NCI-H1694 treated with DMSO at 0.1 percent for 48 hours (cell line): ENCODE measurements at regions not wholly inside any gene's neighbourhood (a gene's known extent, or its start where the extent isn't known, plus 50 kb on each side); places are given as distances from the start of the nearest gene placed in this dataset.

ENCODE experiments used
- DNase-seq: peaks from one replicate; lab custom pipeline; 2025; lab: John Stamatoyannopoulos, UW

GRCh38 chr16:5850632-5851392 is 753.2 kb upstream of the EEF2KMT start:
- no peak for DNase-seq

DNA sequence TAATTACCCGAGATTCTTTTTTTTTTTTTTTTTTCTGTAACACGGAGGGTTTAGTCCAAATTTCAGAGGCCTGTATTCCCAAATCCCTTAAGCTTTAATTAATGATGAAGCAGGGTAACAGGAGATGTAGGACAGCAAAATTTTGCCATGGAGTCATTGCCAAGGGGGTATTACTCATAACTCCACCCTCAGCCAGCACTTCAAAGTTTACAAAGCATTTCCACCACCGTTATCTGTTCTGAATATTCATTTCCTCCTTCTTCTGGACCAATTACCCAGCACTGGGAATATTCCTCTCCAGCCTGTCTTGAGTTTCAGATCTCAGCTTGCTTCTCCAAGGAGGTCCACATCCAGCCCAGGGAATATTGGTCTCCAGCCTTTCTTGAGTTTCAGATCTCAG is 747.5 kb upstream of the EEF2KMT start:
- DNase-seq, result no peak

DNA sequence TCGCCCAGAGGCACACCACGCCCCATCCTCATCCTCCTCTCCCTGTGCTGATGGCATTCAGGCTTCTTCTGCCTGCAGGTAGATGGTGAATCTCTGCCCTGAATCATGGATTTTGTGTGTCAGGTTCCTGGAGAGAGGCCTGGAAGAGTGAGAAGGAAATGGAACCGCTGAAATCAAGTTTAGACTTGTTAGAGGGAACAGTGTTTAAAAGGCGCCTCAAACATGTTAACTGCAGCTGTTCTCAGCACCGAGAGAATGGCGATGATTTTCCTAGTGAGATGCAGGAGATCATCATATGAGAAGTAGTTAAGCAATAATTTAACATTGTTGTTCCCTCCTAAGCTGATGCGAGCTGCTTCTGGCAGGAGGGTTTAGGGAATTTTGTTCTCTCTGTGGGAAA is 744.4 kb upstream of the EEF2KMT start:
- no peak for DNase-seq

DNA sequence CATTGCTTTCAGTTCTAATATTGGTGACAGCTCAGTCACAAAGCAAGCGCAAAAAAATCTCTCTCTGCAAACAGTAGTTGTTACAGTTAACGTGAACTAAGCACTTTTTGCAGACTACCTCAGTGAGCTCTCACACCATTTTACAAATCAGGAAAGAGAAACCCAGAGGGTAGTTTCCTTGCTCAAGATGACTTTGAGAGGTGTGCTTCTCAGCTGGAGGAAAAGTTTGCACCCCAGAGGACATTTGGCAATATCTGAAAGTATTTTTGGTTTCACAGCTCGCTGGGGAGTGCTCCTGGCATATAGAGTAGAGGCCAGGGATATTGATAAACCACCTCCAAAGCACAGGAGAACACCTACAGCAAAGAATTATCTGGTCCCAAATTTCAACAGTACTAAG is 741.1 kb upstream of the EEF2KMT start:
- no peak for DNase-seq

- no peak for DNase-seq
Observed at GRCh38 chr16:5838071-5838470, 740.5 kb upstream of the EEF2KMT start.

DNA sequence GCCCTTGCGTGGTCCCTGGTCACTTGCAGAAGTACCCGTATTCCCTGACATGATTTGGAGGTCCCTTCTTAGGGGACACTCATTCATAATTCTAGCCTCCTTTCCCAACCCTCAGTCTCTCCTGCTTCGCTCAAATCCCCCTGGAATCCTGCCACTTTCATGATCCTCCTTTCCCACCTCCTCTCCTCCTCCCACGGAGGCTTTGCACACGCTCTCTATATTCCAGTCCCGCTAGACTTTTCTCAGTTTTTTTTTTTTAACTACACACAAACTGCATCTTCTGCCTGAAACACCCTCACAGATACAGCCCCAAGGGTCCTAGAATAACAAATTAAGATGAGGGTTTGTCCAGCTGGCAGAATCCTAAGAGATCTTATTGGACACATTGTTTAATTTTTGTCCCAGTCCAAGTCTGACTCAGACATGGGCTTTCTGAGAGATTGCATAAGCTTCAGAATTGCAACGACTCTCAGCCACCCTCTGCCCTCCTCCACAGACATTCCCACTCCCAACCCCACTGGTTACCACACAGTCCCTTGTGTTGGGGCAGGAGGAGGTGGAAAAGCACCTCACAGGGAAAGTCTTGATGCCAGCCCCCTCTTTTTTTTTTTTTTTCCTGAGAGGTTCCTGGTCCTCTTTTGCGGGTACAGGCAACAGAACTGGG is 739.5 kb upstream of the EEF2KMT start:
- DNase-seq, result no peak

- DNase-seq, result no peak
Observed at GRCh38 chr16:5835876-5836275, 738.3 kb upstream of the EEF2KMT start.

GRCh38 chr16:5826332-5826731 is 728.7 kb upstream of the EEF2KMT start:
- no peak for DNase-seq

GRCh38 chr16:5820472-5820871 is 722.9 kb upstream of the EEF2KMT start:
- DNase-seq, result no peak

GRCh38 chr16:5815570-5816237 is 718.1 kb upstream of the EEF2KMT start:
- DNase-seq, result no peak

GRCh38 chr16:5801396-5801795 is 703.8 kb upstream of the EEF2KMT start:
- no peak for DNase-seq

DNA sequence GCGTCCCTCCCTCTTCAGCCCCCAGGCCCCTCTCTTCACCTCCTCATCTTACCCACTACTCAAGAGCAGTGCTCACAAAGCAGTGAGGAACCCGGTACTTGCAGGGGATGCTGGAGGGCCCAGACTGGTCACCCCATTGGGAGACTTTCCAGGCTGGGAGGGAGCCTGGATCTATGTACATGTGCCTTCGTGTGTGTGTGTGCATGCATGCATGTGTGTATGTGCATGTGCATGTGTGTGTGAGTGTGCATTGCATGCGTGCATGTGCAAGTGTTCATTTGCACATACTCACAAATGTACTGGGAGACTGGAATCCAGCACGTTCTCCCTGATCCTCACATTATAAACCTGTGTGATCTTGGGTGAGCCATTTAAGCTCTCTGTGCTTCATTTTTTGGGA is 696.0 kb upstream of the EEF2KMT start:
- no peak for DNase-seq

DNA sequence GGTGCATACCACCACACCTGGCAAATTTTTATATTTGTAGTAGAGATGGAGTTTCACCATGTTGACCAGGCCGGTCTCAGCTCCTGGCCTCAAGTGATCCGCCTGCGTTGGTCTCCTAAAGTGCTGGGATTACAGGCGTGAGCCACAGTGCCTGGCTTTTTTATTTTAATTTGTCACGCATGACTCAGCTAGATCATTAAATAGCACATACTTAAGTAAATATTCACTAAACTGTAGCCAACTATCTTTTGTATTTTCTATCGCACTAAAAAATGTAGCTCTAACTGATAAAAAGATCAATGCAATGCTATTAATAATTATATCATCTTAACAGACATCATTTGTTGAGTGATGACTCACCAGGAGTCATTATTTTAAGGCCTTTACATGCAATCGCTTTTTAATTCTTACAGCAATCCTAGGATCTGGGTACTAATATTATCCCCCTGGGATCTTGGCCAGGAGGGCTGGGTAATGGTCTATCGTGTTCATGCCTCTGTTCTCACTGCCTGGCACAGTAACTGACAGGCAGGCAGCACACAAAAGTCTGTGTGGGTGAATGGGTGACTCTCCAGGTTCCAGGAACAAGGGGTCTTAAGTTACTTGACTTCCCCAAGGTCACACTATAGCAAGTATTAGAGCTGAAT is 693.5 kb upstream of the EEF2KMT start:
- DNase-seq, result no peak

DNA sequence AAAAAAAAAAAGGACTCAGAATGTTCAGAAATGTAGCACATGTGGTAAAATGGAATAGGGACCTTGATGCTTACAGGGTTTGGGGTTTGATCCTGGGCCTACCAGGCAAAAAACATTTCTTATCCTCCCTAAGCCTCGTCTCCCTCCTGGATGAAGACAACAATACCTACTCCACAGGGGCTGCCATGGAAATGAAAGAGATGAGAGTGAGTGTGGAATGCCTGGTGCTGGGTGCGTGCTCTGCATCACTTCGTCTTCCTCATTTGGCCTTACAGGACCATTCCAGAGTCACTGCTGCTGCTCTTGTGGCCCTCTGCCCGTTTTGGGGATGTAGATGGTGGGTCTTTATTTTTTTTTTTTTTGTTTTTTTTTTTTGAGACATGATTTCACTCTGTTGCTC is 692.9 kb upstream of the EEF2KMT start:
- DNase-seq, result no peak

DNA sequence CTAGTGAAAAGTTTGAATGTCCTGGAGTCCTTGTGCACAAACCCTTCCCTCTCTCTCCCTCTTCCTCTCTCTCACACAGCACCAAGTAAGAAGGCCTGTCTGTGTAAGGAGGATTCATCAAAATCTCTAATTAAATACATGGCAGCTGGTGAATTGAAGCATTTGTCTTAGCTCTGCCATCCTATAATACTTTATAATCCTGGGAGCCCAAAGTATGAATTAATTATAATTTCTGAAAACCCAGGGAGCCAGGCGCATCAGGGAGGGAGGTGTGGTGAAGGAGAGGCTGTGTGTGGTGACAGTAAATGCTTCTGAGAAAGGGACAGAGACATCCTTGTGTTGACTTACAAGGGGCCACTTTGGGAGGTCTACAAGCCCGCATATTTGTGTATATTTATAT is 691.4 kb upstream of the EEF2KMT start:
- no peak for DNase-seq

DNA sequence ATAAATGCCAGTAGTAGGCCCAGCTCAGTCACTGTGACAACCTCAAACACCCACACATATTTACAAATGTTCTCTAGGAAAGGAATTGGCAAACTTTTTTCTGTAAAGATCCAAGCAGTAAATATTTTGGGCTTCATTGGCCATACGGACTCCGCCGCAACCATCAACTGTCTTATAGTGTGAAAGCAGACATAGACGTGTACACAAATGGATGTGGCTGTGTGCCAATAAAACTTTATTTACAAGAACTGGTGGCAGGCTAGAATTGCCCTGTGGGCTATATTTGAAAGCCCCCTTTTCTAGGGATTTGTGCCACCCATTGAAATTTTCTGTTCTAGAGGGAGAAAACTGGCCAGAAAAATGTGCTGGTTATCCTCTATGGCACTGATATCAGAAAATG is 683.8 kb upstream of the EEF2KMT start:
- DNase-seq, result no peak

DNA sequence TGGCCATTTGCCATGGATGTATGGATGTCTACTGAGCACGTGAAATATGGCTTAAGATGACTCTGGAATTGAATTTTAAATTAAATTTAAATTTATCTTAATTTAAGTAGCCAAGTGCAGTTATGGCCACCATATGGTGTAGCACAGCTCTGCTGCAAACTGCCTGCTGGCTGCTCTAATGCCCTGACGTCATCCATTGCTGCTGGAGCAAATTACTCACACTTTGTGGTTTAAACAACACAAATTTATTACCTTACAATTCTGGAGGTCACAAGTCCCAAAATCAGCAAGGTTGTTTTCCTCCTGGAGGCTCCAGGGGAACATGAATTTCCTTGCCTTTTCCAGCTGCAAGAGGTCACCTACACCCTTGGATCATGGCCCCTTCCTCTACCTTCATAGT is 679.3 kb upstream of the EEF2KMT start:
- DNase-seq, result no peak

- DNase-seq, result no peak
Observed at GRCh38 chr16:5775916-5776315, 678.3 kb upstream of the EEF2KMT start.

DNA sequence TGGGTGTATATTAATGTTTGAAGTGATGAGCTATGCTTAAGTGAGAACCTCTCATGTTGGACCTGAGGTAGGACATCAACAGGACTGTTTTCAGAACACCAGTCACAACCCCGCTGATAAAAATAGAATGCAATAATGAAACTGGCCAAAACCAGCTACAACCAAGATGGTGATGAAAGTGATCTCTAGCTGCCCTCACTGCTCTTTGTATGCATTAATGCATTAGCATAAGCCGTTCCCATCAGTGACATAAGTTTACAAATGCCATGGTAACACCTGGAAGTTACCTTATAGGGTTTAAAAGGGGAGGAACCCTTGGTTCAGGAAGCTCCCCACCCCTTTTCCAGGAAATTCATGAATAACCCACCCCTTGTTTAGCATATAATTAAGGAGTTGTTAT is 672.5 kb upstream of the EEF2KMT start:
- DNase-seq, result no peak

DNA sequence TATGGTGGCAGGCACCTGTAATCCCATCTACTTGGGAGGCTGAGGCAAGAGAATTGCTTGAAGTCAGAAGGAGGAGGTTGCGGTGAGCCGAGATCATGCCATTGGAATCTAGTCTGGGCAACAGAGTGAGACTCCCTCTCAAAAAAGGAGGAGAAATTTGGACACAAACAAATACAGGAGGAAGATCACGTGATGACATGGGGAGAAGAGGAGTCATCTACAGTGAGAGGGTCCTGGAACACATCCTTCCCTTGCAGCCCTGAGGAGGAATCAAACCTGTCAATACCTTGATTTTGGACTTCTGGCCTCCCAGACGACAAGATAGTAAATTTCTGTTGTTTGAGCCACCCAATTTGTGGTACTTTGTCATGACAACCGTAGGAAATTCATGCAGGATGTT is 671.9 kb upstream of the EEF2KMT start:
- no peak for DNase-seq

DNA sequence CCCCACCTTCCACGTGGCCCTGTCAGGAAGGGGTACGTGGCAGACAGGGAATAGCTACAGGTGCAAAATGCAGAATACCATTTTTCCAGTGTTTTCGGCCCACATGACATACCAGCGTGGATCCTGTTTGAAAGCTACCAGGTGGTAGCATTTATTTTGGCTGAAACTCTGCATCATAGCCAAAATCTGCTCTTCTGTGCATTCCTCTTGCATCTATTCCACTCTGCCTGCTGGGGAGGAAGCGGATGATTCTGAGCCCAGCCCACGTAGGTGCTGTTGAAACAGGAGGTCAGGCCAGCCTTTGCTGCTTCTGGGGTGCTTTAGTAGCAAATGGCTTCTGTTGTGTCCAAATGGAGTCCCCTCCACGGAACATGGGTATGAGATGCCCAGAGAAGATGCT is 670.9 kb upstream of the EEF2KMT start:
- DNase-seq, result no peak

DNA sequence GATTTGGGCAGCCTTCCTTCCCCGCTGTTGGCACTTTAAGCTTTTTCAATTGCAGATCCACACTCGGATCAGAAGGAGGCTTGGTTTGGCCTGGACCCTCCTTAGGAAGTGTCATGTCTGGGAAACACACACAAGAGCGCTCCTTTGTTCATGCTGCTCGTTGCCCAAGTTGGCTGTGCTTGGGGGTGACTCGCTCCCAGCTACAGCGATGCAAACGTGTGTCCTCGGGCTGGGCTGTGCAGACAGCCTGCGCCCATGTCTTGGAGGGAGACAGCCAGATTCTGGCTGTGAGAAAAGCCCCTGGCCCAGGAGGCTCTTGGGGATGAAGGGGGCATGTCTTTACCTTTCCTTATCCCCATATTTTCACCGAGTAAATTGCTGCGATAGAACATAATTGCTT is 665.6 kb upstream of the EEF2KMT start:
- no peak for DNase-seq

GRCh38 chr16:5762362-5762761 is 664.8 kb upstream of the EEF2KMT start:
- no peak for DNase-seq
